Endothelial cell of umbilical vein (primary cell): ENCODE measurements at regions not wholly inside any gene's neighbourhood (a gene's known extent, or its start where the extent isn't known, plus 50 kb on each side); places are given as distances from the start of the nearest gene placed in this dataset.

Experiments
- BruUV-seq: library from RNA; stranded (reverse); fragments of 400-500 nt; replicated peaks from 2 replicates; lab custom pipeline; 2021; lab: Mats Ljungman, UMichigan
- CTCF ChIA-PET: fragments of 300-600, 350-600 bp; sonication (Branson Sonifier 250); formaldehyde crosslinking; loops from one replicate; lab custom pipeline; 2021; ENCODE audit warnings: antibody characterized with exemption, inconsistent platforms; lab: Charles Lee
- POLR2A ChIA-PET: fragments of 300-600, 350-600 bp; sonication (Branson Sonifier 250); formaldehyde crosslinking; loops from one replicate; lab custom pipeline; 2021; ENCODE audit warnings: antibody characterized with exemption, inconsistent platforms; lab: Charles Lee
- DNase-seq: peaks from one replicate; pipeline ENCODE4 v3.0.0-alpha.2; 2011; ENCODE audit warnings: low read depth, low spot score
- FAIRE-seq: peaks from 2 replicates; lab custom pipeline; 2011; peaks lifted over from hg19 to GRCh38; lab: Jason Lieb, UNC
- H2AFZ ChIP-seq: 2 replicates; pipeline ENCODE4 v1.6.0; 2012; ENCODE audit warnings: low read depth, low read length, control low read depth, inconsistent platforms
- H3K27ac ChIP-seq: 2 replicates; pipeline ENCODE4 v1.5.1; 2011; ENCODE audit warnings: low read depth, mild to moderate bottlenecking, control low read depth, low read length, moderate library complexity; ENCODE audit not compliant: insufficient read depth
- H3K27me3 ChIP-seq, 2 experiments: 2 replicates each; pipeline versions ENCODE4 v1.6.0 to v1.6.1; 2011; ENCODE audit warnings: low read length in 2 of 2, mixed read lengths in 1 of 2; ENCODE audit not compliant: control insufficient read depth in 2 of 2, insufficient read depth in 2 of 2
- H3K36me3 ChIP-seq, 2 experiments: 2 replicates in 1 of 2; 3 replicates in 1 of 2; pipeline ENCODE4 v1.5.1; 2011; ENCODE audit warnings: low read length in 2 of 2, mild to moderate bottlenecking in 1 of 2, moderate library complexity in 1 of 2; ENCODE audit not compliant: control insufficient read depth in 2 of 2, insufficient read depth in 2 of 2; ENCODE audit errors: extremely low read depth in 1 of 2
- H3K4me1 ChIP-seq: 3 replicates; pipeline ENCODE4 v1.5.1; 2011; ENCODE audit warnings: mild to moderate bottlenecking, low read length; ENCODE audit not compliant: control insufficient read depth, insufficient read depth; ENCODE audit errors: extremely low read depth
- H3K4me2 ChIP-seq: 2 replicates; pipeline ENCODE4 v1.6.1; 2011; ENCODE audit warnings: low read length, control low read depth, mixed read lengths; ENCODE audit not compliant: insufficient read depth
- H3K4me3 ChIP-seq, 3 experiments: fragments of 200-600 bp in 1 of 3; sonication (generic), shearing (Covaris generic) in 1 of 3; replicated peaks in 1 of 3; 2 replicates each; pipeline ENCODE4 v1.5.1; 2011 to 2016; ENCODE audit warnings: control low read depth in 3 of 3, low read length in 3 of 3, mild to moderate bottlenecking in 2 of 3, inconsistent platforms in 1 of 3, low read depth in 1 of 3, moderate library complexity in 1 of 3; ENCODE audit not compliant: insufficient read depth in 1 of 3
- H3K79me2 ChIP-seq: 2 replicates; pipeline ENCODE4 v1.6.0; 2012; ENCODE audit warnings: low read length, inconsistent platforms; ENCODE audit not compliant: control insufficient read depth, insufficient read depth
- H3K9ac ChIP-seq: replicated peaks from 2 replicates; pipeline ENCODE3; 2011; ENCODE audit warnings: low read length, control low read depth; ENCODE audit not compliant: insufficient read depth; ENCODE audit errors: extremely low read depth
- H3K9me1 ChIP-seq: replicated peaks from 3 replicates; pipeline ENCODE4 v1.6.0; 2011; ENCODE audit warnings: mild to moderate bottlenecking, low read length; ENCODE audit not compliant: control insufficient read depth, insufficient read depth; ENCODE audit errors: extremely low read depth
- H3K9me3 ChIP-seq: replicated peaks from 2 replicates; pipeline ENCODE4 v1.5.1; 2012; ENCODE audit warnings: low read length, inconsistent platforms; ENCODE audit not compliant: control insufficient read depth, insufficient read depth
- H4K20me1 ChIP-seq: replicated peaks from 2 replicates; pipeline ENCODE3; 2011; ENCODE audit warnings: mild to moderate bottlenecking, low read length; ENCODE audit not compliant: control insufficient read depth, insufficient read depth; ENCODE audit errors: extremely low read depth
- EZH2 ChIP-seq: IDR thresholded peaks from 2 replicates; pipeline ENCODE4 v1.6.1; 2012; ENCODE audit warnings: borderline replicate concordance, low read depth, mild to moderate bottlenecking, moderate library complexity, low read length, inconsistent platforms; ENCODE audit not compliant: severe bottlenecking
- FOS ChIP-seq: IDR thresholded peaks from 2 replicates; pipeline ENCODE4 v1.6.1; 2011; ENCODE audit warnings: mild to moderate bottlenecking, low read length, moderate library complexity, borderline replicate concordance; ENCODE audit not compliant: insufficient read depth
- GATA2 ChIP-seq: IDR thresholded peaks from 2 replicates; pipeline ENCODE4 v1.7.0; 2011; ENCODE audit warnings: low read depth, mild to moderate bottlenecking, moderate library complexity, mixed read lengths, low read length; ENCODE audit not compliant: insufficient read length, insufficient read depth
- JUN ChIP-seq: IDR thresholded peaks from 2 replicates; pipeline ENCODE4 v1.6.1; 2011; ENCODE audit warnings: borderline replicate concordance, low read depth; ENCODE audit not compliant: insufficient read length, insufficient read depth
- MAX ChIP-seq: IDR thresholded peaks from 2 replicates; pipeline ENCODE4 v1.6.1; 2011; ENCODE audit not compliant: insufficient read depth, insufficient read length
- MYC ChIP-seq: IDR thresholded peaks from one replicate; pipeline ENCODE4 v1.6.1; 2011; ENCODE audit warnings: mild to moderate bottlenecking, low read depth, low read length
- POLR2A ChIP-seq: IDR thresholded peaks from 2 replicates; pipeline ENCODE4 v1.6.1; 2012; ENCODE audit warnings: low read depth, mild to moderate bottlenecking, control low read depth, low read length
- POLR2AphosphoS5 ChIP-seq: IDR thresholded peaks from 2 replicates; pipeline ENCODE4 v1.6.1; 2012; ENCODE audit warnings: low read depth, mild to moderate bottlenecking, control low read depth, low read length, moderate library complexity; ENCODE audit not compliant: insufficient read depth
- dilution Hi-C: fragments of 300-500 bp; cut with MboI; formaldehyde crosslinking; loops from one replicate; pipeline ENCODE4 v1.15.0; 2019; ENCODE audit warnings: low sequenced_read_pairs; ENCODE audit not compliant: extremely low pct_ligation_motif_present
- intact Hi-C: fragments of 100-400 bp; cut with micrococcal nuclease; formaldehyde crosslinking; loops from one replicate; pipeline ENCODE4 v1.10.0; 2022
- TF ChIP-seq, protein P1 (sequence below), 2 donors: IDR thresholded peaks; 1 replicate in 1 of 2; 2 replicates in 1 of 2; pipeline ENCODE4 v1.5.1; 2011; ENCODE audit warnings: low read length in 2 of 2, mild to moderate bottlenecking in 2 of 2, moderate library complexity in 2 of 2, control low read depth in 1 of 2, inconsistent platforms in 1 of 2, low read depth in 1 of 2; ENCODE audit not compliant: insufficient read depth in 1 of 2; ENCODE audit errors: extremely low read depth in 1 of 2

- H3K9me1 ChIP-seq, result no peaks in the 10 kb centered on the region
- ChIA-PET CTCF (interaction anchor here (0.9 kb wide), 1 partner anchor 13 kb away, joined by 3 read pairs; no protein-coding TSS in a partner anchor), POLR2A (no interaction called here)
- no peaks in the 10 kb centered on the region for H3K79me2 ChIP-seq
- no peak overlapping the region for H3K4me2 ChIP-seq
- intact Hi-C loops (no loop called here), dilution Hi-C loops (no loop called here)
- no peaks in the 10 kb centered on the region for H3K36me3 ChIP-seq
- no peak for TF ChIP-seq MYC
- no peak for TF ChIP-seq FOS
- TF ChIP-seq GATA2, result no peak
- no peak for TF ChIP-seq POLR2AphosphoS5
- TF ChIP-seq POLR2A, result no peak
- H3K27me3 ChIP-seq, result no peaks in the 10 kb centered on the region
- H3K9ac ChIP-seq, result no peak overlapping the region
- no peak overlapping the region for H3K4me3 ChIP-seq
- no peak overlapping the region for H3K27ac ChIP-seq
- H4K20me1 ChIP-seq, result no peaks in the 10 kb centered on the region
- no peak for DNase-seq
- peaks cover 4% of the 10 kb centered on the region for H3K4me1 ChIP-seq
- H3K9me3 ChIP-seq, result no peaks in the 10 kb centered on the region
- no peak for FAIRE-seq
- H2AFZ ChIP-seq, result no peak overlapping the region
- no TSS peak for BruUV-seq
Measured at GRCh38 chr17:69643686-69644085, 229.2 kb downstream of the MAP2K6 start.

DNA sequence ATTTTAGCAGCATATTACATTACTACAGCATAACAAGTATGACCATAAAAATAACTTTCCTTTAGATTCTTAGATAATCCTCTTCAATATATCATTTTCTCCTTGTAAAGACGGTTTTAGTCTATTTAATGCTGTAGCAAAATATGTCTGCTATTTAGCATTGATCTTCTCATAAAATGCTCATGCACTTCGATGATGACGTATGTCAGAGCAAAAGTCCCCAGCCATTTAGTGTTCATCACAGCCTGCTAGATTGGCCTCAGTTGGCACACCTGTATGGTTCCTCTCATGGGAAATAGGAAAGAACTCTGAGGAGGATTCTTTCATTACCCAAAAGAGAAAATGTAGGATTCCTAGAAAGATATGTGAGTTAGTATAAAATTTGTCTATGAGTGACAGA lies 232.2 kb downstream of the MAP2K6 start:
- dilution Hi-C loops, result no loop called here
- POLR2A ChIA-PET, result no interaction called here

More for the DNA sequence above, 232.2 kb downstream of the MAP2K6 start:
- Histone ChIP-seq H3K9me1 (no peaks in the 10 kb centered on the region), H4K20me1 (no peaks in the 10 kb centered on the region), H3K9ac (no peak overlapping the region), H3K4me2 (no peak overlapping the region), H3K36me3 (no peaks in the 10 kb centered on the region), H3K9me3 (no peaks in the 10 kb centered on the region), H3K4me3 (no peak overlapping the region), H3K27ac (no peak overlapping the region), H2AFZ (no peak overlapping the region), H3K4me1 (no peaks in the 10 kb centered on the region), H3K27me3 (no peaks in the 10 kb centered on the region), H3K79me2 (no peaks in the 10 kb centered on the region)
- FAIRE-seq, result no peak
- CTCF ChIA-PET, result no interaction called here
- no peak for DNase-seq
- BruUV-seq, result no TSS peak
- intact Hi-C loops, result no loop called here
- TF ChIP-seq JUN, result no peak
- TF ChIP-seq MAX, result no peak
- no peak for TF ChIP-seq MYC
- TF ChIP-seq, protein P1, sequence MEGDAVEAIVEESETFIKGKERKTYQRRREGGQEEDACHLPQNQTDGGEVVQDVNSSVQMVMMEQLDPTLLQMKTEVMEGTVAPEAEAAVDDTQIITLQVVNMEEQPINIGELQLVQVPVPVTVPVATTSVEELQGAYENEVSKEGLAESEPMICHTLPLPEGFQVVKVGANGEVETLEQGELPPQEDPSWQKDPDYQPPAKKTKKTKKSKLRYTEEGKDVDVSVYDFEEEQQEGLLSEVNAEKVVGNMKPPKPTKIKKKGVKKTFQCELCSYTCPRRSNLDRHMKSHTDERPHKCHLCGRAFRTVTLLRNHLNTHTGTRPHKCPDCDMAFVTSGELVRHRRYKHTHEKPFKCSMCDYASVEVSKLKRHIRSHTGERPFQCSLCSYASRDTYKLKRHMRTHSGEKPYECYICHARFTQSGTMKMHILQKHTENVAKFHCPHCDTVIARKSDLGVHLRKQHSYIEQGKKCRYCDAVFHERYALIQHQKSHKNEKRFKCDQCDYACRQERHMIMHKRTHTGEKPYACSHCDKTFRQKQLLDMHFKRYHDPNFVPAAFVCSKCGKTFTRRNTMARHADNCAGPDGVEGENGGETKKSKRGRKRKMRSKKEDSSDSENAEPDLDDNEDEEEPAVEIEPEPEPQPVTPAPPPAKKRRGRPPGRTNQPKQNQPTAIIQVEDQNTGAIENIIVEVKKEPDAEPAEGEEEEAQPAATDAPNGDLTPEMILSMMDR (IDR thresholded peaks at IDR 0.05; ENCODE audit: extremely low read depth in 1 of 2, insufficient read depth in 1 of 2, low read depth in 1 of 2, low read length in 2 of 2), result no peak
- no peak for TF ChIP-seq FOS
- TF ChIP-seq GATA2, result no peak
- no peak for TF ChIP-seq EZH2
- no peak for TF ChIP-seq POLR2A
- TF ChIP-seq POLR2AphosphoS5, result no peak
